GM18520 (cell line): ENCODE measurements at regions not wholly inside any gene's neighbourhood (a gene's known extent, or its start where the extent isn't known, plus 50 kb on each side); places are given as distances from the start of the nearest gene placed in this dataset.

ENCODE experiments used
- ATAC-seq: cut with Tn5 transposase; IDR thresholded peaks from one replicate; pipeline ENCODE4 v1.9.1; 2021; ENCODE audit not compliant: unreplicated experiment

DNA sequence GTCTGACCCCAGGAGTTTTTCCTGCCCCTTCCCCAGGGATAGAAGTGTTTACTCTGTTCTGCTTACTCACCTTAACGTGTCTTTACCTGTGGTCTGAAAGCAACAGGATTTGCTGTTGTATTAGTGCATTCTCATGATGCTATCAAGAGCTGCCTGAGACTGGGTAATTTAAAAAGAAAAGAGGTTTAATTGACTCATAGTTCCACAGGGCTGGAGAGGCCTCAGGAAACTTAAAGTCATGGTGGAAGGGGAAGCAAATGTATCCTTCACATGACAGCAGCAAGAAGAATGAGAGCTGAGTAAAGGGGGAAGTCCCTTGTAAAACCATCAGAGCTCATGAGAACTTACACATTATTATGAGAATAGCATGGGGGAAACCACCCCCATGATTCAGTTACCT, 240.4 kb downstream of the SNAPC1 start:
- no peak for ATAC-seq

DNA sequence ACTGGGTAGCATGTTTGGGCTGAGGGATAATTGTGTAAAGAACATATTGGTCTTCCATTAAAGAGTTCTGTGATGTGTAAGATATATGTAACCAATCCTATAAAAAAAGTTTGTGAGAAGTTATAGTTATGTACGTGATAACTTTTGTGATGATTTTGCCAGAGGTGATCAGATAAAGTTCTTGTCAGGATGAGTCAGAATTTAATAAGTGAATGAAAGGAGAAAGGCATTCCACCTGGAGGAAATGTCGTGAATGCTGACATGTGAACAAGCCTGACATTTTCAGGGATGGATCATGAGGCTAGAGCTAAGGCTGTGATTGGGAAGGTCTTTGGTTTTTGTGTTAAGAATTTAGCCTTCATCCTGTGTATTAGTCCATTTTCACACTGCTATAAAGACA, 241.5 kb downstream of the SNAPC1 start:
- ATAC-seq: no peak

DNA sequence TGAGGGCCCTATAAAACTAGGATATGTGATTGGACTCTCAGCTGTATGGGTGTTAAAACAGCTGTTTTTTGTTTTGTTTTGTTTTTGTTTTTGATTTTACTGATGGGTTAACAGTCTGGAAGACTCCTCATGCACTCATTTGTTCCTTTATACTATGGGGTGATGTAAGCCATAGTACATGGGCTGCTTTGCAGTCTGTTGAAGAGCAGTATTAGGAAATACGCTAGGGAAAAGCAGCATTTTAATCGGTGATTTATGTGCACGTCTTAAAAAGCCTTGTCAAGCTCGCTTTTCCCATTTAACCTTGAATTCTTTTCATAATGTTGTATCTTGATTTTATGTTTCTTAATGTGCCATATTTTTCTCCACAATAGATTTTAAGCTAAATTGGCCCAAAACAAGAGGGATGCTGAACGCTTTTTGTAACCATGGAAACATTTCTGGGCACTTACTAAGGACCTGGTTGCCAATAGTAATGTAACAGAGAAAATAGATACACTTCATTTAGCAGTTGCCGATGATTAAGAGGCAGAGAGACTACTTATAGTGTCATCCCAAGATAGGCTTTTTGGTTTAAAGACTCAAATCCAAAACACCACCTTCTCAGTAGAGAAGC, 244.0 kb downstream of the SNAPC1 start:
- no peak for ATAC-seq

DNA sequence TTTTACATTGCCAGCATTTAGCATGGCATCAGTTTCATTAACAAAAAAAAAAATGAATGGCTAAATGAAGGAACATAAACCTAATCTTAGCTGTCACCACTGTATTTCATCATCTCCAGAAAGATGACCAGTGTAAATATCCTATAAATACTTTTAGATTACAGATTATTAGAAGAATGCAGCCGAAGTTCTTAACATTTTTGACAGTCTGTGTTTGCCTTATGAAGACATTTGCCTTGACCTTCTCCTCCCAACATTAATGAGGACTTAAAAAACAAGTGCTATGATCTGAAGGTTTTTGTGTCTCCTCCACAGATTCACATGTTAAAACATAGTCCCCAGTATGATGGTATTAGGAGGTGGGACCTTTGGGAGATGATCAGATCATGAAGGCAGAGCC, 253.0 kb downstream of the SNAPC1 start:
- no peak for ATAC-seq

DNA sequence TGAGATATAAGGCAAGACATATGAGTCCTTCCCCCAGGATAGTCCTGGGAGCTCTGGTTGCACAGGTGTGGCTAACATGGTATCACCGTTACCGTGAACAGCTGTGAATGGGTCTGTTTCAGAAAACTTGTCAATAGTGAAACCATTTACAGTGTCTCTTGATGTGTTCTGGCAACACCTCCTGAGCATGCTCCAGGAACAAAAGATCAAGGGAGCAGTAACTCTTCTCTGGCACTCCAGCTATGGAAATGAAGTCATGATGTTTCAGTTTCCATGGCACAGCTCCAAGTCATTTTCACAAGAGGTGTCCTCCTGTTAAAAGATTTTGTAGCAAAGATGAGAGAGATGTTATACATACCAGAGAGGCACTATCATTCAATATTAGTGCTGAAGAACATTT, 253.7 kb downstream of the SNAPC1 start:
- ATAC-seq: no peak

DNA sequence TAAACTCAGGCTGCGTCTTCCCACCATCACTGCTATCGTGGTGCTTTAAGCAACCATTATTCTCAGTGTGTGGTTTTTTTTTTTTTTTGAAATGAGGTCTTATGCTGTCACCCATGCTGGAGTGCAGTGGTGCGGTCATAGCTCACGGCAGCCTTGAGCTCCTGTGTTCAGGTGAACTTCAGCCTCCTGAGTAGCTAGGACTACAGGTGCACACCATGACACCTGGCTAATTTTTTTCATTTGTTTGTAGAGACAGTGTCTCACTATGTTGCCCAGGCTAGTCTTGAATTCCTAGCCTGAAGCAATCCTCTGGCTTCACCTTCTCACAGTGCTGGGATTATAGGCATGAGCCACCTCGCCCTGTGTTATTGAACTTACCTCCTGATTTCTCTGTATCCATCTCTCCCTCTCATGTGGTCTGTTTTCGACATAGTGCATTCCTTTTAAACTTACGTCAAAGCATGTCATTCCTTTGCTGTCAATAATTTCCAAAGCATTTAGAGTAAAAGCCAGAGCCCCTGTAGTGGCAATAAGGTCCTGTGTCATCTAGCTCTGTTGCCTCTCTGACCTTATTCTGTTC, 255.5 kb downstream of the SNAPC1 start:
- no peak for ATAC-seq

DNA sequence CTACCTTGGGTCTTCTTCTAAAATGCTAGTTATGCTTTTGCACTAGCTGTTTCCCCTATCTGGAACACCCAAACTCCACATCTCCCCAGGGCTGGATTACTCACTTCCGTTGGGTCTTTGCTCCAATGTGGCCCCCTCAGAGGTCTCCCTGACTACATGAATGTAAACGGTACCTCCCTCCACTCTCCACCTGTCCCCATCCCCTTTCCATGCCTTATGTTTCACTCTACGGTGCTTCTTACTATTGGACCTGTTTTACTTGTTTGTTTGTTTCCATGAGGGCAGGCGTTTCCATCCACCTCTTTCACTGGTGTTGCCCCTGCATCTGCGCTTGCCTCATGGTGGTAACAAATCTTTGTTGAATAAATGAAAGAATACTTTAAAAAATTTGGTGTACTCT, 256.4 kb downstream of the SNAPC1 start:
- ATAC-seq: no peak

DNA sequence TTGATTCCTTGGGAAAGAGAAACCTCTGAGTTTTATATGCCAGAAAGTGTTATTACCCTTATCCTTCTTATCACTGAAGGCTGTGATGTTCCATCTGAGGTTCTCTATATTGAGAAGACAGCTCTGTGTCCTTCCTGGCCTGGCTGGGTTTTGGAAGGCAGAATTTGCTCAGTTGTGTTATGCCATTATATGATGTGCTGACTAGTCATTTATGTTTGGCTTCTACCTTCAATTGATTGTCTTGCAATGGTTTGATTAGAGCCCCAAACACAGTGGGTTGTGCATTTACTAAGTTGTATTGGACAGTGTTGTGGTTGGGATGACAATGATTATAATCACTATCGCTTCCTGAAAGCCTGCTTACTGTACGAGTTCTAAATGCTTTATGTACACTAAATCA, 265.7 kb downstream of the SNAPC1 start:
- ATAC-seq: no peak

DNA sequence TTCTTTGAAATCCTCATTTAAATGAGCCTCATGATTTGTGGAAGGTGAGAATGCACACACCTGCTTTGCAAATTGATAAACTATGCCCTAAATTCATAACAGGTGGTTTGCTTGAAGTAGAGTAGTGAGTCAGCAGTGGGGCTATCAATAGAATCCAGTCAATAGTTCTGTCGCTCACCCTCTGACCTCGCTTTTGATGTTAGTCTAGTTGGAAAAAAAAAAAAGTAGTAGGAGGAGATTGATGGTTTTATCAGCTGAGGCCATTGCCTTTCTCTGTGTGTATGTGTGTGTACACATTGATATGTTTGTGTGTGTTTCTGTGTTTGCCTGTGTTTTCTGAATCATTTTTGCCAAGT, 267.3 kb downstream of the SNAPC1 start:
- peak; percentile 63 for ATAC-seq

DNA sequence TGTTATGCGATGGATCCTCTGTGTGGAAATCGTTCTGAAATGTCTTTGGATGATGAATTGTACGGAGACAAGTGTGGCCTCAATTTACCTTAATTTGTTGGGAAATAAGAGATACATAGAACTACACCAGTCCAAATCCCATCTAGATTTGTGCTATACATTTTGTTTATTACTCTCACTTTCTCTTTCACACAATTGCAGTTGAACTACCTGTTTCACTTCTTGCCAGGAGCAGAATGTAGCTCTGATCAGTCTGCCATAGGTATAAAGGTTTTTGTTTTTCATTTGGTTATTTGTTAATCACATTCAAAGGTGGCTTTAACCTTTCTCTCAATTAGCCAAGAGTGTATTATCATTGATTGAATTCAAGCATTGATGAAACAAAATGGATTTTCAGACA, 268.2 kb downstream of the SNAPC1 start:
- no peak for ATAC-seq

DNA sequence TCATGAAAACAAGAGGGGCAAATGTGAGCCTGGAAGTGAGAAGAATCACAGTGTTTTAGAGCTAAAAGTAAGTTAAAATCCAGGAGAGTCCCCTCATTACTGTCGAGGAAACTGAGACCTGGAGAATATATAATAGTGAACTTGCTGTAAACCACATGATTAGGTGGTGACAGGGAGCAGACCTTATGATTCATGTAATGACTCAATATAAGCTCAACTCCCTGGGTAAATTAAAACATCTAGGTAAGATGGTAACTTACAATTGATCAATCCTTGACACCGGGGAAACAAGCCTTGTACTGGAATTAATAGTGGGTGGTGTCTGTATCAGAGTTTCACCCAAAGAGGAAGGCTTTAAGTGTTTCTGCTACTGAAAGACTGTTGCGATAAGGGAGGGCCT, 269.3 kb downstream of the SNAPC1 start:
- ATAC-seq: no peak

DNA sequence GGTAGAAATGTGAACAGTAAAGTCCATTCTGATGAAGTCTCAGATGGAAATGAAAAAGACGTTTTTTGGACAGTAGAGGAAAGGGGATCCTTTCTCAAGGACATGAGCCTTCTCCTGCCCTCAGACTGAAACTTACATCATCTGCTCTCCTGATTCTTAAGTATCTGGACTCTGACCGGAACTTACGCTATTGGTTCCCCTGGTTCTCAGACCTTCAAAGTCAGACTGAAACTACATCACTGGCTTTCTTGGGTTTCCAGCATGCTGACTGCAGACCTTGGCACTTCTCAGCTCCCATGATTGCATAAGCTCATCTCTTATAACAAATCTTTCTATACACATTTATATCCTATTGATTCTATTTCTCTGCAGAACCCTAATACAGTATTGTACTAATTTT, 291.0 kb downstream of the SNAPC1 start:
- ATAC-seq: no peak

DNA sequence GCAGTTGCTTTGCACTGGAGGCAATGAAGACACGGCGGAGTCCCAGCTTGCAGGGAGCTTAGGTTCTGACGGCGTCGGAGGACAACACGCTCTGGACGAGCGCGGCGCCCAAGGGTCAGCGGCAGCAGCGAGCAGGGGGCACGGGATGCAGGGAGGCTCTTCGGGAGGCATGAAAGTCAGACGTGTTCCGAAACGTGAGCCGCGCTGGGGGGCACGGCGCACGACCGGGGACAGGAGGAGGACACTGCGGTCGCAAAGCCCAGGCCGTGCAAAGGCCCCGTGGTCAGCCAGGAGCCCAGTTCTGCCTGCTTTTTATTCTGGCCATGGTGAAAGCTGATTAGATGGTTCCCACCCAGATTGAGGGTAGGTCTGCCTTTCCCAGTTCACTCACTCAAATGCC, 294.6 kb downstream of the SNAPC1 start:
- ATAC-seq: no peak

DNA sequence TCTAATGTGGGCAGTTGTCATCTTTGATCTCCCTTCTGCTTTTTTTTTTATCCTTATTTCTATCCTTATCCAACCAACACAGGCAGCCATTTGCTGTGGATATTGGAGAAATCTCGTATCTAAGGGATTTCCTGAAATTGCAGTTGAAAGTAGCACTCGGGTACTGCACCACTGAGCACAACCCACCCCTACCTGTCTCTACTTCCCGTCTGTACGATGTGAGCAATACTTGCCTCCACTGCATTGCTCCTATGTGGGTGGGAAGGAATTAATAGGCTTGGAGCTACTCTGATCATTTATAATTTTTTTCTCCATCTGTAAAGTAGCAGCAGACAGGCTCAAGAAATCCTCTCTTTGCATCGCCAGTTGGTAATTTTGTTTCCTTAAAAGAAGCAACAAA, 300.4 kb downstream of the SNAPC1 start:
- ATAC-seq: no peak

DNA sequence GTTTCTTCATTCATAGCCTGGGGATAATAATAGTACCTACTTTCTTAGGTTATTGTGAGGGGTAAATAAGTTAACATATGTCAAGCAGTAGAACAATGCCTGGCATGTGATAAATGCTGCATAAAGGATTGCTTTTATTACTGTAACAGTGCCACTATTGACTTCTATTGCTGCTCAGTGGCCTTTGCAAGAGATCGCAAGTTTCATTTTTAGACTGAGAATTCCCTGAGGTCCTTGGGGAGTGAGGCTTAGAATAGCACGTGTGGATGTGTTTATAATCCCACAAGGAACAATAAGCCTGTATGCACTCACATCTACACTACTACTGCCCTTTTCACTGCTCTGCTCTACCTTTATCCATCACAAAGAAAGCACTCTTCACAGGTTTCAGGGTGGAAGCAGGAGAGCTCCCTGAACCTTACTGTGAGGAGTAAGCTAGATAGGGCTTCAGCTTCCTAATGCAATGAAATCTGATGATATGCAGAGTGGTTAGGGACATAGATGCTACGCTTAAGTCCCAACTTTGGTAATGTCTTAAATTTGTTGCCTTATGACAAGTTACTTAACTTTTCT, 302.6 kb downstream of the SNAPC1 start:
- no peak for ATAC-seq

DNA sequence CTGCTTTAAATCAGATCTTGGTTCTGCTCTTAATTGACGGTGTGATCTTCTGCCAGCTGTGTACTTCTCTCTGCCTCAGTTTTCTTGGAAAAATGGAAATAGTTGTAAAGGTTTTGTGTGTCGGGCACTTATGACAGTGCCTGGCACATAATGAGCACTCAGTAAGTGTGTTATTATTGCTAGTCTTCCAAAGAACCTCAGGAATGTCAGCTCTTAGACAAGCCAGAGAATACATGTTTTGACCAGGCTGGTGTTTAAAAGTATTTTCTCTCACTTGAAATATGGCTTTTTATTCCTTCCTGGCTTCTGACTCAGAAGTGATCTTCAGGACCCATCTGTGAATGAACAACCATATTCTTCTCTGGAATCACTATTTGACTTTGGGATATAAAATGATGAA, 304.1 kb downstream of the SNAPC1 start:
- no peak for ATAC-seq

DNA sequence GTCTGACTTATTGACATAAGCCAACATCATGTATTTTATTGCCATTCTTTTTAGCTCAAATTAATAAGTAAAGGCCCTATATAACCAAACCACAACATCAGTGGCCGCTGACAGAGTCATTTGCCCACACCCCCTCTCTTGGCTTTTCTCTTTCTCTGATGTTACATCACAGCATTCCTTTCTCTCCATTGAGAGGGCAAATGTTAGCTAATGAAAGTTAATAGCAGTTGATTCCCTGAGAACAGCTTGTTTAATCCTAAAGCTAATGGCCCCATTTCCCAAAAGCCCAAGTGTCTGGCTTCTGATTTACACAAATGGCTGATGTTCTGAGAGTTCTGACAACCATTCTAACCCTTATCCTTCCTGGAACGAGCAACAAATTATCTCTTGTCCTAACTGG, 308.8 kb downstream of the SNAPC1 start:
- ATAC-seq: no peak

DNA sequence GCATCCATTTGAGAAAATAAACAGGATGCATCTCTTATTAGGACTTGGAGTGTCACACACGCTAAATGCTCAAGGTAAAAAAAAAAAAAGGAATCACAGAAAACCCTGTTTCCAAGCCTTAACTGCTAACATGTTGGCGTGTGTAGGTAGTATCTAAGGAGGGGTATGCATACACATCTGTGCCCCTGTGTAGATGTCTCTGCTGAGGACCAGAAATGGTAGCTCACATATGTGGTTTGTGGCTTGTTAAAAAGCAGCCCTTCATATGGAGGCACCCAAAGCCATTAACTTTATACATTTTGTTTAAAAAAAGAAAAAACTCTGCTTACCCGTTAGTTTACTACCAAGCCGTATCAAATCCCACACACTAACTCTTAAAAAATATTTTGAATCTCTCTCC, 314.1 kb downstream of the SNAPC1 start:
- ATAC-seq: no peak

DNA sequence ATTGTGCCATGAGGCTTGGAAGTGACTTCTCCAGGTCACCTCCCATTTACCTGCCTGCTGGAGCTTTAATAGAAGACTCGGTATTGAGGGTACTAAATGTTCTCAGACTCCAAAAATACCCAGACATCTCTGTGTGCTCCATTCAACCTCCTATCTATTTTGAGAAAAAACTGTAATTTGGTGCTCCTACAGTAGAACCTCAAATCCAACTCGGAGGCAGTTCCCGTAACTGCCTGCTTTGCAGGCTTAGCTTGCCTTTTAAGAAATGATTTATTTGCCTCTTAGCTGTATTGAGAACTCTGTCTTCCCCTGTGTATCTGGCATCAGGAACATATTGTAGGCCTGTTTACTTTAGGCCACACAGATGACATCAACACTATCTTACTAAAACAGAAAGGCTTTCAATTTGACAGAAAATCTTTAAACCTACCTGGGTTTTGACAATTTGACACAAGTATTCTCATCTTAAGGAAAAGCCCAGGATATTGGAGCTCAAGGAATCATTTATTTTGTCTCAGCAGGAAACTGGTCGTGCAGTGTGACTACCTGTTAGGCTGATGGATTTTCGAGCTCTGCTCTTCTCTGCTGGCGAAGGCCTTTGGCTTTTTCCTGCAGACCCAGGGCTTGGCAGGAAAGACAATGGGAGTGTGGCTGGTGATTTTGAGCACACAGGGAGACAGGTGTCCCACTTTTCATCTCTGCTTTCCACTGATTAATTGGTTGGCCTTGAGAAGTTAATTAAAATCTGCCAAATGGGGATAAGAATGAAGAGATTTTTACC, 314.8 kb downstream of the SNAPC1 start:
- no peak for ATAC-seq

DNA sequence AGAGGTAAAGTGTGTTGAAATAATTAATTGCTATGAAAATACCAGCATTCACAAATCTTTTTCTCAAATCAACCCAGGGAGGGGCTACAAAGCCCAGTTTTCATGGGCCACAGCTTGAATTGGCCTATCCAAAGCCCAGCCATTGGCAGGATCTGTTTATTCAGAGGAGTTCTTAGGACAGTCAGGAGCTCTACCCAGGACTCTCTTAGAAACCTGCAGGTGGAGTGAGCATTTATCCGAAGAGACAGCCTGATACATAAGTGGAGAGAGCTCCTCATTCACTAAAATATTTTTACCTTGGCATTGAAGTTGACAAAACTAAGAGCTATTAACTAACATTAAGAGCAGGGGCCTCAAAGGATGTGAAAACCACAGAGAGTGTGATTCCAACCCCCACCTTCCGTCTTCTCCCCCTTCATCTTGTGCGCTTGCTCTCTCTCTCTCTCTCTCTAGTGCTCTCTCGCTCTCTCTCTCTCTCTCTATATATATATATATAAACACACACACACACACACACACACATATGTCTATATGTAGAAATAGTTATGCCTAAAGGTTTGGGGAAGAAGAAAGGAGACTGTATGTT, 315.5 kb downstream of the SNAPC1 start:
- no peak for ATAC-seq

DNA sequence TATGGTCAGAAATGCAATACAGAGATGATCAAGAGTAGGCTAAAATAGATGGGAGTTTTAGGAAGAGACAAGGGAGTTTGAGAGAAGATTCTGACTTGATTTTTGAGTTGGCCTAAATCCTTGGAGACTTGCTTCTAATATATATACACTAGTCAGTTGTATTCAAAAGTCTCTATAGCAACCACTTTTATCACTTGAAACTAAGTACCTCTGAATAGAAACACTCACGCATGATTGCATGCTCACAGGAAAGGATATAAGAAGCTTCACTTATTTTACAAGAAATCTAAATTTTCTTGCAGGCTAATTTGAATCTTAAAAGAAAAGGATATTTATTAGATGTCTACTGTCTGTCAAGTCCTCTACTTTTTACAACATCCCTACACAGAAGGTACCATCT, 316.8 kb downstream of the SNAPC1 start:
- ATAC-seq: no peak

DNA sequence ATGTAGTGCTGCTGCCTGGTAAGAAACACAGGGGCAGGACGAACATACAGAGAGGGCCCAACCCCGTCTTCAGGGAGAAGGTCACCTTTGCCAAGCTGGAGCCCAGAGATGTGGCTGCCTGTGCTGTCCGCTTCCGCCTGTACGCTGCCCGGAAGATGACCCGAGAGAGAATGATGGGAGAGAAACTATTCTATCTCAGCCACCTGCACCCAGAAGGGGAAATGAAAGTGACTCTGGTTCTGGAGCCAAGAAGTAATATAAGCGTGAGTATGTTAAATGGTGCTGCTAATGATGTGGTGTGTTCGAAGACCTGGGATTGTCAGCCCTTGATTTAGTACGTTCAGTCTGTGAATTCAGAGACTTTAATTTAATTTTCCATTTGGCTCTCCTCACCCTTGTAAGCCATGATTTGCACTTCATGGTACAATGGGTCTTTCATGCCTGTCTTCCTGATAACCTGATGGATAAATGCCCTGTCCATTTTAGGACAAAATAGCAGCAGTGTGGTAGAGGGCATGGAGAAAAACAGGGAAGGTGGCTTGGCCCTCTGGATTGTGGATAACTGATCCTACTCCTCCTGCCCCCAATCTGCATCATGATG, 318.9 kb downstream of the SNAPC1 start:
- peak; percentile 97 for ATAC-seq
